ENCODE measurements at regions not wholly inside any gene's neighbourhood (a gene's known extent, or its start where the extent isn't known, plus 50 kb on each side); places are given as distances from the start of the nearest gene placed in this dataset.

- Histone ChIP-seq H3K9ac (ENCODE audit: insufficient read depth, low read depth, low read length) (no peak overlapping the region), H3K4me1 (ENCODE audit: insufficient read depth, low read length) (no peaks in the 10 kb centered on the region), H3K9me3 (ENCODE audit: low read length) (no peaks in the 10 kb centered on the region), H4K20me1 (ENCODE audit: insufficient read depth, low read length) (no peaks in the 10 kb centered on the region), H3K4me3 (replicated peaks in 1 of 3; ENCODE audit: insufficient read depth in 1 of 3, low read depth in 2 of 3, low read length in 3 of 3) (no peak overlapping the region), H3K79me2 (ENCODE audit: insufficient read depth, low read length) (no peaks in the 10 kb centered on the region), H2AFZ (ENCODE audit: low read length) (no peak overlapping the region), H3K27ac (ENCODE audit: extremely low read length, insufficient read depth, low read length) (no peak overlapping the region), H3K4me2 (ENCODE audit: low read depth, low read length) (no peak overlapping the region), H3K36me3 (replicated peaks in 1 of 2; ENCODE audit: control insufficient read depth in 1 of 2, insufficient read depth in 2 of 2, low read length in 2 of 2) (no peaks in the 10 kb centered on the region), H3K27me3 (ENCODE audit: control insufficient read depth in 1 of 2, insufficient read depth in 2 of 2, low read length in 2 of 2) (no peaks in the 10 kb centered on the region)
- POLR2A ChIA-PET: no interaction called here
- TF ChIP-seq ZNF556 (CRISPR knock-in tag; IDR thresholded peaks at IDR 0.05; ENCODE audit: borderline replicate concordance) (no peak), FOXA1 (IDR thresholded peaks at IDR 0.05) (no peak), FOXA1 (CRISPR knock-in tag; IDR thresholded peaks at IDR 0.05) (no peak), ZNF746 (CRISPR knock-in tag; IDR thresholded peaks at IDR 0.05) (no peak), RBFOX2 (IDR thresholded peaks at IDR 0.05; ENCODE audit: low read depth, low read length) (no peak), MXD3 (CRISPR knock-in tag; IDR thresholded peaks at IDR 0.05) (no peak), CBFB (CRISPR knock-in tag; IDR thresholded peaks at IDR 0.05) (no peak), ZNF709 (CRISPR knock-in tag; IDR thresholded peaks at IDR 0.05) (no peak), ZSCAN30 (CRISPR knock-in tag; IDR thresholded peaks at IDR 0.05) (no peak), SOX13 (IDR thresholded peaks at IDR 0.05) (no peak), SOX13 (CRISPR knock-in tag; conservative IDR thresholded peaks at IDR 0.05 in 1 of 2, IDR thresholded peaks at IDR 0.05 in 1 of 2) (no peak), ZFP91 (CRISPR knock-in tag; IDR thresholded peaks at IDR 0.05; ENCODE audit: borderline replicate concordance) (no peak), ZNF549 (CRISPR knock-in tag; IDR thresholded peaks at IDR 0.05) (no peak), ZNF512B (CRISPR knock-in tag; IDR thresholded peaks at IDR 0.05; ENCODE audit: borderline replicate concordance) (no peak), ZNF768 (CRISPR knock-in tag; IDR thresholded peaks at IDR 0.05) (no peak), CENPT (CRISPR knock-in tag; IDR thresholded peaks at IDR 0.05; ENCODE audit: low read depth) (no peak), ZNF225 (CRISPR knock-in tag; IDR thresholded peaks at IDR 0.05) (no peak), SP140L (CRISPR knock-in tag; IDR thresholded peaks at IDR 0.05; ENCODE audit: borderline replicate concordance) (no peak), ZNF136 (CRISPR knock-in tag; IDR thresholded peaks at IDR 0.05; ENCODE audit: low read depth) (no peak), XBP1 (CRISPR knock-in tag; IDR thresholded peaks at IDR 0.05) (no peak)
- TF ChIP-seq, protein P1, sequence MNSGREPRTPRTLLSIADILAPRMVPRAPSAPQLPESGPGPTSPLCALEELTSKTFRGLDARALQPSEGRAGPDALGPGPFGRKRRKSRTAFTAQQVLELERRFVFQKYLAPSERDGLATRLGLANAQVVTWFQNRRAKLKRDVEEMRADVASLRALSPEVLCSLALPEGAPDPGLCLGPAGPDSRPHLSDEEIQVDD (CRISPR knock-in tag; IDR thresholded peaks at IDR 0.05; ENCODE audit: borderline replicate concordance): no peak
- DNase-seq (ENCODE audit: low spot score) (no peak), FAIRE-seq (no peak), ATAC-seq (no peak)
- WGBS (ENCODE audit: low lambda C conversion rate): 39% methylated on average over 2 of the region's 2 CpGs
- intact Hi-C loops (cut with micrococcal nuclease; ENCODE audit: unreplicated experiment) (no loop called here), in situ Hi-C loops (cut with HindIII; ENCODE audit: extremely low pct_ligation_motif_present, low pct_unique_long_range_greater_than_20kb) (no loop called here)
- CTCF ChIA-PET (ENCODE audit: low intra/inter-chr PET ratio, low total read pairs): no interaction called here
- BruUV-seq (replicated peaks): no TSS peak
Observed at GRCh38 chr13:72617186-72617585, 110.2 kb downstream of the MZT1 start.
